ENCODE measurements at regions not wholly inside any gene's neighbourhood (a gene's known extent, or its start where the extent isn't known, plus 50 kb on each side); places are given as distances from the start of the nearest gene placed in this dataset.

DNA sequence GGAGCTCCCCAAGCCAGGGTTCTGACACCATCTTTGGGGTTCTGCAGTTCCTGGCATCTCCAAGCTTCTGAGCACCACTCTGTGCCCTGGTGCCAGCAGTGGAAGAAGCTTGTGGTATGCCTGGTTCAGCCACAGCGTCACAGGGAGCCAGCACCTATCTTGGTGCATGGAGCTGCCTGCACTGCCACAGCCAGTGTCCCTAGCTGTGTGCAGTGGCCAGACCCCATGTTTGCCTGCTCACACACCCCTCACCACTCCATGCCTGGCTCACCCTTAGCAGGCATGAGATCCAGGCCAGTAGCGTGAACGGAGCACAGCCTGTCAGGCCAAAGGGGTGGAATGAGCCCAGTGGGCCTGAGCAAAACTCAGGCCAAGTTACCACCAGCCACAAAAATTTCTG is 290.2 kb upstream of the LRATD1 start:
- H3K36me3 ChIP-seq (ENCODE audit: low read length), result no peaks in the 10 kb centered on the region

DNA sequence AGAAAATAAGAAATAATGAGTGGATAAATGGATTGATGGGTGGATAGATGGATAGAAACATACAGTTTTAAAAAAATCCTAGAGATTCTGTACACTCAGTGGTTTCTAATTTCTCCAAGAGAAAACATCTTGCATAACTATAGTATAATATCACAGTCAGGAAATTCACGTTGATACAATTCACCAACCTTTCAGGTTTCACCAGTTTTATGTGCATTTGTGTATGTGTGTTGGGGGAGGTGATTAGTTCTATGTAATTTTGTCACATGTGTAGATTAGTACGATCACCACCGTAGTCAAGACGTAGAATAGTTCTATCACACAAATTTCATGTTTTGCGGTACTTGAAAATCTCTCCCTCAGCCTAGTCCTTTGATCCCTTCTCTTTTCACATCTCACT is 288.2 kb upstream of the LRATD1 start:
- no peak overlapping the region for H2AFZ ChIP-seq (ENCODE audit: low read depth, low read length, severe bottlenecking)

More for the DNA sequence above, 290.2 kb upstream of the LRATD1 start:
- Histone ChIP-seq H3K9ac (ENCODE audit: low read length) (no peak overlapping the region), H3K9me3 (ENCODE audit: insufficient read depth, low read length) (no peaks in the 10 kb centered on the region), H3K4me3 (ENCODE audit: insufficient read depth, low read length, poor library complexity, severe bottlenecking) (no peak overlapping the region), H4K20me1 (ENCODE audit: low read depth, low read length) (no peaks in the 10 kb centered on the region), H3K27me3 (ENCODE audit: low read length) (no peaks in the 10 kb centered on the region), H3K9me2 (replicated peaks; ENCODE audit: insufficient read depth, low read length) (no peaks in the 10 kb centered on the region), H3K79me2 (ENCODE audit: insufficient read depth, low read length) (no peaks in the 10 kb centered on the region), H3K4me2 (ENCODE audit: low read depth, low read length, poor library complexity, severe bottlenecking) (no peak overlapping the region), H3K27ac (ENCODE audit: low read depth, low read length) (no peak overlapping the region), H2AFZ (ENCODE audit: low read depth, low read length, severe bottlenecking) (no peak overlapping the region), H3F3A (ENCODE audit: insufficient read depth) (no peaks in the 10 kb centered on the region)
- no peak for TF ChIP-seq EZH2phosphoT487 (conservative IDR thresholded peaks at IDR 0.05; ENCODE audit: low read length)
- TF ChIP-seq, protein P1, sequence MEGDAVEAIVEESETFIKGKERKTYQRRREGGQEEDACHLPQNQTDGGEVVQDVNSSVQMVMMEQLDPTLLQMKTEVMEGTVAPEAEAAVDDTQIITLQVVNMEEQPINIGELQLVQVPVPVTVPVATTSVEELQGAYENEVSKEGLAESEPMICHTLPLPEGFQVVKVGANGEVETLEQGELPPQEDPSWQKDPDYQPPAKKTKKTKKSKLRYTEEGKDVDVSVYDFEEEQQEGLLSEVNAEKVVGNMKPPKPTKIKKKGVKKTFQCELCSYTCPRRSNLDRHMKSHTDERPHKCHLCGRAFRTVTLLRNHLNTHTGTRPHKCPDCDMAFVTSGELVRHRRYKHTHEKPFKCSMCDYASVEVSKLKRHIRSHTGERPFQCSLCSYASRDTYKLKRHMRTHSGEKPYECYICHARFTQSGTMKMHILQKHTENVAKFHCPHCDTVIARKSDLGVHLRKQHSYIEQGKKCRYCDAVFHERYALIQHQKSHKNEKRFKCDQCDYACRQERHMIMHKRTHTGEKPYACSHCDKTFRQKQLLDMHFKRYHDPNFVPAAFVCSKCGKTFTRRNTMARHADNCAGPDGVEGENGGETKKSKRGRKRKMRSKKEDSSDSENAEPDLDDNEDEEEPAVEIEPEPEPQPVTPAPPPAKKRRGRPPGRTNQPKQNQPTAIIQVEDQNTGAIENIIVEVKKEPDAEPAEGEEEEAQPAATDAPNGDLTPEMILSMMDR (IDR thresholded peaks at IDR 0.05; ENCODE audit: insufficient read depth, low read length, poor library complexity, severe bottlenecking), result no peak

DNA sequence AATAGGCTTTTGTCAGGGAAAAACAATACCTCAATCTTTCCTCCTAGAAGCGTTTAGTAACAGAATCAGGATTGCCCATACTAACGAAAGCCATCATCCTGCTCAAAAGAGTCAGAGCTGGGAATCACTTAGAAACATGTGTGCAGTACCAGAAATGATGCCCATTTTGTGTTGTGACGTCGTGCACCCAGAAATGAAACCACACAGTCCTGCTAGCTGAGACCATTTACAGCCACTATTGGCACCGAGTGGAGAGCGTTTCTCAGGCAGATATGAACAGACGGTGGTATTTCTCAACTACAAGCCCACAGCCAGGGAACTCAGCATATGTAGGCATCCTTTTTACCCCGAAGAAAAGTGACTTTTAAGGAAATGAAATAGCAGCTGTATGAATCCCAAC is 284.3 kb upstream of the LRATD1 start:
- H3K27me3 ChIP-seq (ENCODE audit: low read length), result no peaks in the 10 kb centered on the region
- no peaks in the 10 kb centered on the region for H3K9me2 ChIP-seq (replicated peaks; ENCODE audit: insufficient read depth, low read length)
- H2AFZ ChIP-seq (ENCODE audit: low read depth, low read length, severe bottlenecking), result no peak overlapping the region
- H3K9me3 ChIP-seq (ENCODE audit: insufficient read depth, low read length), result no peaks in the 10 kb centered on the region
- no peak overlapping the region for H3K9ac ChIP-seq (ENCODE audit: low read length)
- TF ChIP-seq, protein P1 (IDR thresholded peaks at IDR 0.05; ENCODE audit: insufficient read depth, low read length, poor library complexity, severe bottlenecking), result no peak
- no peak for TF ChIP-seq EZH2phosphoT487 (conservative IDR thresholded peaks at IDR 0.05; ENCODE audit: low read length)
- no peak overlapping the region for H3K27ac ChIP-seq (ENCODE audit: low read depth, low read length)
- no peaks in the 10 kb centered on the region for H3K36me3 ChIP-seq (ENCODE audit: low read length)
- H3K4me3 ChIP-seq (ENCODE audit: insufficient read depth, low read length, poor library complexity, severe bottlenecking), result no peak overlapping the region
- H3F3A ChIP-seq (ENCODE audit: insufficient read depth), result no peaks in the 10 kb centered on the region
- H3K4me2 ChIP-seq (ENCODE audit: low read depth, low read length, poor library complexity, severe bottlenecking), result no peak overlapping the region
- no peaks in the 10 kb centered on the region for H3K79me2 ChIP-seq (ENCODE audit: insufficient read depth, low read length)
- no peaks in the 10 kb centered on the region for H4K20me1 ChIP-seq (ENCODE audit: low read depth, low read length)

More for the DNA sequence above, 288.2 kb upstream of the LRATD1 start:
- no peaks in the 10 kb centered on the region for H3F3A ChIP-seq (ENCODE audit: insufficient read depth)
- no peaks in the 10 kb centered on the region for H3K79me2 ChIP-seq (ENCODE audit: insufficient read depth, low read length)
- H3K9me3 ChIP-seq (ENCODE audit: insufficient read depth, low read length), result no peaks in the 10 kb centered on the region
- H3K4me2 ChIP-seq (ENCODE audit: low read depth, low read length, poor library complexity, severe bottlenecking), result no peak overlapping the region
- no peaks in the 10 kb centered on the region for H3K9me2 ChIP-seq (replicated peaks; ENCODE audit: insufficient read depth, low read length)
- no peak overlapping the region for H3K27ac ChIP-seq (ENCODE audit: low read depth, low read length)
- no peaks in the 10 kb centered on the region for H3K27me3 ChIP-seq (ENCODE audit: low read length)
- H3K36me3 ChIP-seq (ENCODE audit: low read length), result no peaks in the 10 kb centered on the region
- no peaks in the 10 kb centered on the region for H4K20me1 ChIP-seq (ENCODE audit: low read depth, low read length)
- H3K9ac ChIP-seq (ENCODE audit: low read length), result no peak overlapping the region
- no peak overlapping the region for H3K4me3 ChIP-seq (ENCODE audit: insufficient read depth, low read length, poor library complexity, severe bottlenecking)
- TF ChIP-seq EZH2phosphoT487 (conservative IDR thresholded peaks at IDR 0.05; ENCODE audit: low read length), result no peak
- TF ChIP-seq, protein P1 (IDR thresholded peaks at IDR 0.05; ENCODE audit: insufficient read depth, low read length, poor library complexity, severe bottlenecking), result no peak
